ENCODE measurements at regions not wholly inside any gene's neighbourhood (a gene's known extent, or its start where the extent isn't known, plus 50 kb on each side); places are given as distances from the start of the nearest gene placed in this dataset.

DNA sequence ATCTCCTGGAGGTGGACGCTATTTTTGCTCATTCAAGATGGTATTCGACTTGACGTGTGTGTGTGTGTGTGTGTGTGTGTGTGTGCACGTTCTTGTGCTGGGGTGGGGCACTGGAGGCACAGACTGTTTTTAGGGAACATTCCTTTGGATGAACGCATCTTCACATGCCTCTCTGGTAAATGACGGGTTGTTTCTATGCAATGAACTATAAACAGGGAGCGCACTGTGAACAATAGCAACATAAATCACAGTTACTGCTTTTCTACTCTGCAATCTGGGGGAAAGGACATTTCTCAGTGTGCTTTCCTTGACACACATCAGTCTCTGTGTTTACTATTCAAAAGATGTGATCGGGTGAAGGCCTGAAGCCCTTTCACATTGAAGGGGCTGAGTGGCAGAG lies 120.1 kb upstream of the PITRM1 start:
- CTCF ChIA-PET: no interaction called here
- H3K27me3 ChIP-seq (replicated peaks; ENCODE audit: insufficient read depth, low read depth, low read length, poor library complexity): no peaks in the 10 kb centered on the region
- no peak overlapping the region for H3K4me3 ChIP-seq (ENCODE audit: low read depth, low read length, poor library complexity, severe bottlenecking)
- H3K9me3 ChIP-seq (ENCODE audit: low read depth, low read length, poor library complexity, severe bottlenecking): no peaks in the 10 kb centered on the region
- intact Hi-C loops (cut with micrococcal nuclease; ENCODE audit: unreplicated experiment): no loop called here
- no peaks in the 10 kb centered on the region for H3K36me3 ChIP-seq (ENCODE audit: insufficient read depth, low read length, poor library complexity, severe bottlenecking)
- BruUV-seq (replicated peaks): no TSS peak
- H3K4me1 ChIP-seq (ENCODE audit: insufficient read depth, low read length, poor library complexity, severe bottlenecking): no peaks in the 10 kb centered on the region
- POLR2A ChIA-PET (ENCODE audit: low non-redundant PET): no interaction called here
- no peak for DNase-seq (ENCODE audit: low spot score)
- no peak overlapping the region for H3K27ac ChIP-seq (ENCODE audit: low read depth, low read length, poor library complexity, severe bottlenecking)
- TF ChIP-seq EZH2 (IDR thresholded peaks at IDR 0.05; ENCODE audit: borderline replicate concordance, low read depth, low read length, poor library complexity, severe bottlenecking): no peak
- TF ChIP-seq CTCF (conservative IDR thresholded peaks at IDR 0.05; ENCODE audit: low read depth, low read length): no peak

GRCh38 chr10:3290550-3290949 lies 118.0 kb upstream of the PITRM1 start:
- intact Hi-C loops (cut with micrococcal nuclease; ENCODE audit: unreplicated experiment): no loop called here
- Histone ChIP-seq H3K9me3 (ENCODE audit: low read depth, low read length, poor library complexity, severe bottlenecking) (no peaks in the 10 kb centered on the region), H3K27me3 (replicated peaks; ENCODE audit: insufficient read depth, low read depth, low read length, poor library complexity) (no peaks in the 10 kb centered on the region), H3K27ac (ENCODE audit: low read depth, low read length, poor library complexity, severe bottlenecking) (no peak overlapping the region), H3K4me3 (ENCODE audit: low read depth, low read length, poor library complexity, severe bottlenecking) (no peak overlapping the region), H3K36me3 (ENCODE audit: insufficient read depth, low read length, poor library complexity, severe bottlenecking) (no peaks in the 10 kb centered on the region), H3K4me1 (ENCODE audit: insufficient read depth, low read length, poor library complexity, severe bottlenecking) (no peaks in the 10 kb centered on the region)
- no TSS peak for BruUV-seq (replicated peaks)
- TF ChIP-seq CTCF (conservative IDR thresholded peaks at IDR 0.05; ENCODE audit: low read depth, low read length) (no peak), EZH2 (IDR thresholded peaks at IDR 0.05; ENCODE audit: borderline replicate concordance, low read depth, low read length, poor library complexity, severe bottlenecking) (no peak)
- ChIA-PET CTCF (no interaction called here), POLR2A (ENCODE audit: low non-redundant PET) (no interaction called here)
- no peak for DNase-seq (ENCODE audit: low spot score)

- no peaks in the 10 kb centered on the region for H3K27me3 ChIP-seq (replicated peaks; ENCODE audit: insufficient read depth, low read depth, low read length, poor library complexity)
- CTCF ChIA-PET: no interaction called here
- H3K27ac ChIP-seq (ENCODE audit: low read depth, low read length, poor library complexity, severe bottlenecking): no peak overlapping the region
- BruUV-seq (replicated peaks): no TSS peak
- H3K4me1 ChIP-seq (ENCODE audit: insufficient read depth, low read length, poor library complexity, severe bottlenecking): peaks cover 1% of the 10 kb centered on the region
- no peaks in the 10 kb centered on the region for H3K36me3 ChIP-seq (ENCODE audit: insufficient read depth, low read length, poor library complexity, severe bottlenecking)
- POLR2A ChIA-PET (ENCODE audit: low non-redundant PET): no interaction called here
- intact Hi-C loops (cut with micrococcal nuclease; ENCODE audit: unreplicated experiment): no loop called here
- TF ChIP-seq CTCF (conservative IDR thresholded peaks at IDR 0.05; ENCODE audit: low read depth, low read length) (no peak), EZH2 (IDR thresholded peaks at IDR 0.05; ENCODE audit: borderline replicate concordance, low read depth, low read length, poor library complexity, severe bottlenecking) (no peak)
- DNase-seq (ENCODE audit: low spot score): no peak
- no peaks in the 10 kb centered on the region for H3K9me3 ChIP-seq (ENCODE audit: low read depth, low read length, poor library complexity, severe bottlenecking)
- H3K4me3 ChIP-seq (ENCODE audit: low read depth, low read length, poor library complexity, severe bottlenecking): no peak overlapping the region
These were observed 115.2 kb upstream of the PITRM1 start for GRCh38 chr10:3287572-3288445.

Measured in A673 (cell line).